ENCODE measurements at regions not wholly inside any gene's neighbourhood (a gene's known extent, or its start where the extent isn't known, plus 50 kb on each side); places are given as distances from the start of the nearest gene placed in this dataset.

- no peak for TF ChIP-seq EZH2 (IDR thresholded peaks at IDR 0.05; ENCODE audit: borderline replicate concordance)
- no peak for TF ChIP-seq CTCF (IDR thresholded peaks at IDR 0.05; ENCODE audit: poor library complexity)
- no peak for TF ChIP-seq EZH2phosphoT487 (IDR thresholded peaks at IDR 0.05; ENCODE audit: low read depth, severe bottlenecking, unreplicated experiment)
These were observed 540.1 kb downstream of the MAFB start for GRCh38 chr20:40148886-40149285.
